NB4 (cell line): ENCODE measurements at regions not wholly inside any gene's neighbourhood (a gene's known extent, or its start where the extent isn't known, plus 50 kb on each side); places are given as distances from the start of the nearest gene placed in this dataset.

Experiments used
- DNase-seq: peaks from one replicate; pipeline ENCODE4 v3.0.0; 2010; ENCODE audit warnings: low read depth
- H3K4me3 ChIP-seq: one replicate; pipeline ENCODE4 v1.5.1; 2011; ENCODE audit warnings: mild to moderate bottlenecking, low read depth, low read length, moderate library complexity
- CTCF ChIP-seq: IDR thresholded peaks from one replicate; pipeline ENCODE4 v1.5.1; 2012; ENCODE audit warnings: low read depth, low read length
- MAX ChIP-seq: IDR thresholded peaks from 2 replicates; pipeline ENCODE4 v1.6.1; 2011; ENCODE audit warnings: low read depth, low read length
- MYC ChIP-seq: IDR thresholded peaks from 2 replicates; pipeline ENCODE4 v1.6.1; 2011; ENCODE audit warnings: low read depth, low read length
- POLR2A ChIP-seq: IDR thresholded peaks from 2 replicates; pipeline ENCODE4 v1.6.1; 2011; ENCODE audit warnings: mild to moderate bottlenecking; ENCODE audit not compliant: insufficient read length; ENCODE audit errors: extremely low read depth

GRCh38 chr10:71079761-71080380 lies 132.5 kb upstream of the UNC5B start:
- no peak for DNase-seq
- no peak for TF ChIP-seq POLR2A
- TF ChIP-seq MYC: no peak
- TF ChIP-seq CTCF: no peak
- TF ChIP-seq MAX: no peak
- H3K4me3 ChIP-seq: no peak overlapping the region

- H3K4me3 ChIP-seq: no peak overlapping the region
- TF ChIP-seq MYC (no peak), CTCF (no peak), POLR2A (no peak), MAX (no peak)
- DNase-seq: no peak
These were observed 131.8 kb upstream of the UNC5B start for GRCh38 chr10:71080381-71081228.

- no peak for DNase-seq
- TF ChIP-seq MAX (no peak), MYC (no peak), POLR2A (no peak), CTCF (no peak)
- H3K4me3 ChIP-seq: no peak overlapping the region
These were observed 131.2 kb upstream of the UNC5B start for GRCh38 chr10:71081229-71081560.

GRCh38 chr10:71081912-71082311 lies 130.5 kb upstream of the UNC5B start:
- TF ChIP-seq CTCF: no peak
- TF ChIP-seq POLR2A: no peak
- no peak for TF ChIP-seq MYC
- TF ChIP-seq MAX: no peak
- DNase-seq: no peak
- no peak overlapping the region for H3K4me3 ChIP-seq

GRCh38 chr10:71082960-71083715 lies 129.2 kb upstream of the UNC5B start:
- no peak for DNase-seq
- no peak overlapping the region for H3K4me3 ChIP-seq
- TF ChIP-seq MYC: no peak
- no peak for TF ChIP-seq MAX
- TF ChIP-seq CTCF: no peak
- TF ChIP-seq POLR2A: no peak
